ENCODE measurements at regions not wholly inside any gene's neighbourhood (a gene's known extent, or its start where the extent isn't known, plus 50 kb on each side); places are given as distances from the start of the nearest gene placed in this dataset.

GRCh38 chr16:63703612-63704011 is 1418.3 kb downstream of the CDH11 start:
- no peak overlapping the region for H3K4me3 ChIP-seq (ENCODE audit: low read depth, low read length)
- TF ChIP-seq CTCF (IDR thresholded peaks at IDR 0.05; ENCODE audit: low read depth, low read length, missing control alignments), result no peak
- no peak for DNase-seq (ENCODE audit: low read depth)

GRCh38 chr16:63702981-63703590 is 1418.8 kb downstream of the CDH11 start:
- H3K4me3 ChIP-seq (ENCODE audit: low read depth, low read length), result no peak overlapping the region
- DNase-seq (ENCODE audit: low read depth), result no peak
- no peak for TF ChIP-seq CTCF (IDR thresholded peaks at IDR 0.05; ENCODE audit: low read depth, low read length, missing control alignments)

GRCh38 chr16:63697736-63698135 is 1424.1 kb downstream of the CDH11 start:
- TF ChIP-seq CTCF (IDR thresholded peaks at IDR 0.05; ENCODE audit: low read depth, low read length, missing control alignments), result no peak
- no peak for DNase-seq (ENCODE audit: low read depth)
- no peak overlapping the region for H3K4me3 ChIP-seq (ENCODE audit: low read depth, low read length)

GRCh38 chr16:63695347-63695746 is 1426.5 kb downstream of the CDH11 start:
- TF ChIP-seq CTCF (IDR thresholded peaks at IDR 0.05; ENCODE audit: low read depth, low read length, missing control alignments), result no peak
- DNase-seq (ENCODE audit: low read depth), result no peak
- H3K4me3 ChIP-seq (ENCODE audit: low read depth, low read length), result no peak overlapping the region

- DNase-seq (ENCODE audit: low read depth), result no peak
- no peak for TF ChIP-seq CTCF (IDR thresholded peaks at IDR 0.05; ENCODE audit: low read depth, low read length, missing control alignments)
- no peak overlapping the region for H3K4me3 ChIP-seq (ENCODE audit: low read depth, low read length)
These were observed 1430.9 kb downstream of the CDH11 start for GRCh38 chr16:63690961-63691360.

GRCh38 chr16:63690267-63690666 is 1431.6 kb downstream of the CDH11 start:
- no peak for TF ChIP-seq CTCF (IDR thresholded peaks at IDR 0.05; ENCODE audit: low read depth, low read length, missing control alignments)
- no peak for DNase-seq (ENCODE audit: low read depth)
- H3K4me3 ChIP-seq (ENCODE audit: low read depth, low read length), result no peak overlapping the region

GRCh38 chr16:63689068-63689467 is 1432.8 kb downstream of the CDH11 start:
- TF ChIP-seq CTCF (IDR thresholded peaks at IDR 0.05; ENCODE audit: low read depth, low read length, missing control alignments), result no peak
- no peak overlapping the region for H3K4me3 ChIP-seq (ENCODE audit: low read depth, low read length)
- no peak for DNase-seq (ENCODE audit: low read depth)

Data from GM12864 (cell line).